GM18951 (cell line): ENCODE measurements at regions not wholly inside any gene's neighbourhood (a gene's known extent, or its start where the extent isn't known, plus 50 kb on each side); places are given as distances from the start of the nearest gene placed in this dataset.

Experiments used
- POLR2A ChIP-seq: IDR thresholded peaks from 4 replicates; pipeline ENCODE4 v1.6.1; 2011; ENCODE audit warnings: mild to moderate bottlenecking; ENCODE audit not compliant: insufficient read length, insufficient read depth; ENCODE audit errors: extremely low read depth
- in situ Hi-C: fragments of 300-500 bp; cut with MboI; formaldehyde crosslinking; loops from one replicate; pipeline ENCODE4 v1.12.0; 2022; ENCODE audit warnings: low sequenced_read_pairs, mixed read lengths, inconsistent platforms; ENCODE audit not compliant: unreplicated experiment

- TF ChIP-seq POLR2A, result no peak
- in situ Hi-C loops, result no loop called here
These were observed 159.9 kb downstream of the CCDC34 start for GRCh38 chr11:27203077-27203647.

DNA sequence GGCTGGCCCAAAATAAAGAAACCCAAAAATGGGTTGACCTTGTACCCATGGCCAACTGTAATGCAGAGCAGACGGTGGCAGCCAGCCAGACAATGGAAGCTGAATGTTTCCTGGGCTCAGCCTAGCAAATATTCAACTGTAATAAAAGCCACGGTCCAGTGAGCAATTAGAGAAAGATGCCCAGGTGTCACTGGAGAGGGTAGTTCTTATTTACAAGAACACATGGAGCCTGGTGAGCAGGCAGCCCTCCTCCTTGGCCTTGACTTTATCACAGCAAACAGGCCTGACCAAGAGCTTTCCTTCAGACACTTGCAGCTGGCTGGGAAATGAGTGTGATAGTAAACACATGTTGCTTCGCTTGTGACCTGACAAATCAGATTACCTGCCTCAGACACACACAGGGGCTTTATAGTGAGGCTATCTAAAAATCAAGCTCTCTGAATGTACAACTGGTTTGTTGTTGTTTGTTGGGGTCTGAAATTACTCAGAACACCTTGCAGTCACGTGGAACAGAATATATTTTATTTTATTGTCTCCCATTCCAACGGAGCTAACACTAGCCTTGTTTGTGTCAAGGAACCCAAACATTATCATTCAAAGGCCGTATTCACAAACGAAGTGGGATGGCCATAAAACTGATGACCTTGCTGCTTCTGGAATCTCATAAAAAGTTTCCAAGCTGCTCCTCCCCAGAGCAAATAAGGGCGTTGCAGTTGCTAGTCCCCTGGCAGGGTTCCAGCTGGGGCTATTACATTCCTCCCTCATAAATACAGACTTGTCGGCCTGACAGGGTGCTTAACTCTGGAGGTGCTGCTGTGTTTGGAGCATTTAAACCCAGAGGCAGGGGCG lies 161.1 kb downstream of the BBOX1 start:
- in situ Hi-C loops, result no loop called here
- TF ChIP-seq POLR2A, result no peak

GRCh38 chr11:27200779-27201453 lies 160.3 kb downstream of the BBOX1 start:
- in situ Hi-C loops, result no loop called here
- TF ChIP-seq POLR2A, result no peak

DNA sequence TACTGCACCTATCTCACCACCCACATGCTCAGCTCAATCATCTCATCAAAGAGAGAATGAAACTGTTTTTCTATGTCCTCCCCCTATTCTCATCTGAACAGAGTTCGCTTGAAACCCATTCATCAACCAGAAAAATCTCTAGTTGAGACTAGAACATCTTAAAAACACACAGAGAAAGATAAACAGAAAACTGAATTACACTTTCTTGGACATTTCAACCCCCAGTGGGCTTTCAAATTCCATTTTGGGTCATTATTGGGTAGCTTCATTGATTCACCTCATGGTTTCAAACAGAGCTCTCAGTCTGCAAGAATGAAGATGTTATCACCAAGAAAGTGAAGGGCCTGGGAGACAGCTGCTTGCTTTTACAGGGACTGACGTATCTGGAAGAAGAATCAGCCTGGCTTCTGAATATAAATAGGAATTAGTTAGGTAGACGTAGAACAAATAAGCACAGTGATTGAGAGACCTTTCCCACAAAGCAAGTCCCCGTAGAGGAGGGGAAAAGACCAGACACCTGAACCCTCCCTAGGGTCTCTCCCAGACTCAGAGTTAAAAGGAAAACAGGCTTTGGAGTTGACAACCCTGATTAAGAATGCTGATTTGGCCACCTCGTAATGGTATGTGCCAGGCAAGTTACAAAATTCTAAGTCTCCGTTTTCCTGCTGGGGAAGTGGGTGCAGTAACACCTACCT lies 155.7 kb downstream of the BBOX1 start:
- TF ChIP-seq POLR2A, result no peak
- in situ Hi-C loops, result no loop called here

DNA sequence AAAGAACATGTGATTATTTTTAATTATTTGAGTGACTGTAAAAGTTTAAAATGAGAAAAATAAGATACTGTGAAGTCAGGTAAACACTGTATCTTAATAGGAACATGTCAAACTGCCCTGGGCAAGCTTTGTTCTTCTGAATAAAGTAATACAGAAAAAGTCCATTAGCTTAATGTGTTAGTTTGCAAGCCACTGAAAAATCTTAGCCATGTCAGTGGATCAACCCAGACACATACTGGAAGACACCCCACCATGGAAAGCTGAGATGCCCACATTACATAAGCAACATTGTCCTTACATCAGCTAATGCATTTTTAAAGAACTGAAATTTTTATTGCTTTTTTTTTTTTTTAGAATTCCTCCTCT lies 155.2 kb downstream of the BBOX1 start:
- TF ChIP-seq POLR2A, result no peak
- in situ Hi-C loops, result no loop called here

GRCh38 chr11:27194976-27195375 lies 154.4 kb downstream of the BBOX1 start:
- in situ Hi-C loops, result no loop called here
- TF ChIP-seq POLR2A, result no peak

DNA sequence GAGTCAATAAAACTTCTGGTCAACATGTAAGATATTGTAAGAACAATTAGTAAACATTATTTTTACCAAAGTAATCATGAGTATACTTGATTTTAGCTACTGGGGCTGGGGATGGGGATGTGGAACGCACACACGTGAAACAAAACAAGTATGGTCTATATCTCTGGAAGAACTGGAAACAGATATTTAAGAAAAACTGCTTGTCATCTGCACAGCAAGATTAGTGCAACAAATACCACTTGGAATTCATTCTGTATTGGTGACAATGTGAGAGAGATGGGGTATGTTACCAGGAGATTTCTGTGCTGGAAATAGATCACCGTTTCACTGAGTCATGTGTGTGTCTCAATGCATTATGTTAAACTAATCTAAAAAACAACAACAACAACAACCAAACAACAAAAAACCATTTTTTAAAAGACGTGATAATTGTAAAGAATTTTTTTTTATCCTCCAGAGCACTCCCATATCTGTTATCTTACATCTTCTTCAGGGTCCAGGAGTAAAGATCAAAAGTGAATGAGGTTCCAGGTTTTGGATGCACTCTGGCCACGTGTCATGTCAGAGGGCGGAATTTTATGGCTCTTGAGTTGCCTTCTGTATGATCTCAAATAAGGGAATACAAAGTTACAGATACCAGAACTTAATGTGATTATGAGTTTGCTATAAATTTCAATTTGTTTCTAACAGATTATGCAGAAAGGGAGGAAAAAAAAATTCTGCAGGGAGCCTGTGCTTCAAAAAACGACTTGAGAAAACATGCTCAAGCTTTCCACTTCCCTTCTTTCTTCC lies 153.0 kb downstream of the BBOX1 start:
- in situ Hi-C loops, result no loop called here
- no peak for TF ChIP-seq POLR2A

DNA sequence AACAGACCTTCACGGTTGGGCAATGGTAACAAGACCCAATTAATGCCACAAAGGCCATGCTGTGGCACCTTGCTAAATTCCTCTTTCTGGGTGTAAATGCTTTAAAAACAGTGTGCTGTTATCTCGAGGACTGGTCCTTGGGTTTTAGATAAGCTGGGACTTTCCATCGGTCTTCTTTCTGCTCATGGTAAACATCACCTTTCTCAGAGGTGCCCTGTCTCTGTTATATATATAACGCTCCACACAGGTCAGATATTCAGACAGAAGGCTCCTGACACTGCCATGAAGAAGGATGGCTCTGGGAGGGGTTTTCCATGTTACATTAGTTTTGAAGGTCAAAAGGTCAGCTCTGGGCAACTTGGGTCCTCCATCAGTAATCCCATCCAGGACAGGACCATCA lies 151.6 kb downstream of the BBOX1 start:
- TF ChIP-seq POLR2A, result no peak
- in situ Hi-C loops, result no loop called here

GRCh38 chr11:27191639-27192038 lies 151.0 kb downstream of the BBOX1 start:
- in situ Hi-C loops, result no loop called here
- no peak for TF ChIP-seq POLR2A

- in situ Hi-C loops, result loop anchor here (10.0 kb wide), 1 partner anchor 306 kb away; no protein-coding TSS in a partner anchor
- TF ChIP-seq POLR2A, result no peak
These were observed 148.1 kb downstream of the BBOX1 start for GRCh38 chr11:27188696-27189095.

DNA sequence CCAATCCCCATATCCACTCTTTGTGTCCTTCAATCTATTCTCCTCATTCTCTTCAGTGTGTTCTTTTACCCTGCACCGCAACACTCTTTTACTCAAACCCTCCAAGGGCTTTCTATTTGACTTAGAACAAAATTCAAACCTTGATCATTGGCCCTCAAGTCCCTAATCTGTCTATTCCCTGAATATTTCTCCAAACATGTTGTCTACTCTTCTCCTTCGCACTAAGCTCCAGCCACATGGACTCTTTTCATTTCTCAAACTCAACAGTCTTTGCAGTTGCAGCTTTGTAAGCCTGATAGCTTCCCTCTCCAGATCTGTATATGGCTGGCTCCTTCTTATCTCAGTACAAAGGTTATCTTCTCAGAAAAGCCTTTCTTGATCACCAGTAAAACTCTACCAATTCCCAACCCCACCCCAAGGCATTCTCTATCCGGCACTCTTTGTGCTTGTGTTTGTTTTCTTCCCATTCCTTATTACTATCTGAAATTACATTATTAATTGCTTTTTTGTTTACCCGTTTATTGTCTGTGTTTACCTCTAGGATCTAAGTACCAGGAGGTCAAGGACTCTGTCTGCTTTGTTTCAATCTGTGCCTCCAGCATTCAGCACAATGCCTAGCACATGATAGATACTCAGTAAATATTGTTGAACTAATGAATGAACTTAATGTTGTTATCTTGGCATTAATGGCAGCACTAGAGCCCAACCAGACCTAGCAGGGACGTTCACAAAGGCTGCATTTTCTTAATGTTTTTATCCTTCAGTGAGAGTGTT lies 147.4 kb downstream of the BBOX1 start:
- TF ChIP-seq POLR2A, result no peak
- in situ Hi-C loops, result loop anchor here (10.0 kb wide), 1 partner anchor 307 kb away; no protein-coding TSS in a partner anchor
